ENCODE measurements at regions not wholly inside any gene's neighbourhood (a gene's known extent, or its start where the extent isn't known, plus 50 kb on each side); places are given as distances from the start of the nearest gene placed in this dataset.

DNA sequence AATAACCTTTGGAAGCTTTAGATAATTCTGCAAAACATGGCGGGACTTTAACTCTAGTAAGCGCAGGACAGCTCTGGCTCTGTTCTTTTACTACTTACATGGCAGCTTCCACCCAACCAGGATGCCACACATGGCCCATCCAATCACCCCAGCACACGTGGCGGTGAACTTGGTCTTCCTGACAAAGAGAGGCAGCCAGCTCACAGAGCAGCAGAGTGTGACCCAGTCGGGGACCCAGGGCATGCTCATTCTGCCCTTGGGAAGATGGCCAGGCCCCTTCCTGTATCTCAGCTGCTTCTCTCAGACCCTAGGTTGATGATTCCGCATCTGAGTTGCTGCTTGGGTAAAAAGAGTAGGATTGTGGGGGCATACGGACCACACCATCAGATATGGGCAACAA, 172.1 kb downstream of the USP12 start:
- TF ChIP-seq, protein P1, sequence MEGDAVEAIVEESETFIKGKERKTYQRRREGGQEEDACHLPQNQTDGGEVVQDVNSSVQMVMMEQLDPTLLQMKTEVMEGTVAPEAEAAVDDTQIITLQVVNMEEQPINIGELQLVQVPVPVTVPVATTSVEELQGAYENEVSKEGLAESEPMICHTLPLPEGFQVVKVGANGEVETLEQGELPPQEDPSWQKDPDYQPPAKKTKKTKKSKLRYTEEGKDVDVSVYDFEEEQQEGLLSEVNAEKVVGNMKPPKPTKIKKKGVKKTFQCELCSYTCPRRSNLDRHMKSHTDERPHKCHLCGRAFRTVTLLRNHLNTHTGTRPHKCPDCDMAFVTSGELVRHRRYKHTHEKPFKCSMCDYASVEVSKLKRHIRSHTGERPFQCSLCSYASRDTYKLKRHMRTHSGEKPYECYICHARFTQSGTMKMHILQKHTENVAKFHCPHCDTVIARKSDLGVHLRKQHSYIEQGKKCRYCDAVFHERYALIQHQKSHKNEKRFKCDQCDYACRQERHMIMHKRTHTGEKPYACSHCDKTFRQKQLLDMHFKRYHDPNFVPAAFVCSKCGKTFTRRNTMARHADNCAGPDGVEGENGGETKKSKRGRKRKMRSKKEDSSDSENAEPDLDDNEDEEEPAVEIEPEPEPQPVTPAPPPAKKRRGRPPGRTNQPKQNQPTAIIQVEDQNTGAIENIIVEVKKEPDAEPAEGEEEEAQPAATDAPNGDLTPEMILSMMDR (IDR thresholded peaks at IDR 0.05), result no peak
- no peak for TF ChIP-seq EP300 (IDR thresholded peaks at IDR 0.05)
